HEK293 (cell line): ENCODE measurements at regions not wholly inside any gene's neighbourhood (a gene's known extent, or its start where the extent isn't known, plus 50 kb on each side); places are given as distances from the start of the nearest gene placed in this dataset.

ENCODE experiments used
- CTCF ChIA-PET: fragments of 350-600 bp; formaldehyde crosslinking; extraction: SDS; loops from one replicate; lab custom pipeline; 2021; ENCODE audit warnings: antibody characterized with exemption; lab: Yijun Ruan, JAX
- POLR2A ChIA-PET: fragments of 300-600 bp; formaldehyde crosslinking; extraction: SDS; loops from one replicate; lab custom pipeline; 2020; ENCODE audit warnings: antibody characterized with exemption, inconsistent platforms; lab: Yijun Ruan, JAX
- H3K27ac ChIP-seq: fragments of 200-500 bp; sonication (Bioruptor generic); 2 replicates; pipeline ENCODE4 v1.5.1; 2014; ENCODE audit warnings: low read depth, low read length, control low read depth, inconsistent platforms; ENCODE audit errors: extremely low read depth
- H3K36me3 ChIP-seq, 2 experiments: fragments of 200-500 bp in 1 of 2; sonication (Bioruptor generic) in 1 of 2; 1 replicate in 1 of 2; 2 replicates in 1 of 2; pipeline ENCODE4 v1.5.1; 2014 to 2017; ENCODE audit warnings: inconsistent platforms in 2 of 2, low read length in 2 of 2; ENCODE audit not compliant: control insufficient read depth in 2 of 2, insufficient read depth in 1 of 2
- H3K4me1 ChIP-seq: fragments of 200-500 bp; sonication (Bioruptor generic); 2 replicates; pipeline ENCODE4 v1.5.1; 2014; ENCODE audit warnings: mild to moderate bottlenecking, low read length, inconsistent platforms; ENCODE audit not compliant: control insufficient read depth, insufficient read depth
- H3K4me3 ChIP-seq: 2 replicates; pipeline ENCODE4 v1.5.1; 2011; ENCODE audit warnings: low read depth, mild to moderate bottlenecking, control low read depth, low read length, moderate library complexity
- H3K9me3 ChIP-seq: fragments of 200-500 bp; sonication (Bioruptor generic); 2 replicates; pipeline ENCODE4 v1.5.1; 2014; ENCODE audit warnings: low read depth, low read length, inconsistent platforms; ENCODE audit not compliant: control insufficient read depth, insufficient read depth
- GLIS2 ChIP-seq: fragments of 450-650 bp; formaldehyde crosslinking; IDR thresholded peaks from 2 replicates; pipeline ENCODE4 v1.5.1; 2016; ENCODE audit warnings: missing biosample characterization, missing genetic modification characterization
- KLF17 ChIP-seq: fragments of 450-650 bp; formaldehyde crosslinking; IDR thresholded peaks from 2 replicates; pipeline ENCODE4 v1.5.1; 2016; ENCODE audit warnings: missing biosample characterization, missing genetic modification characterization
- OVOL3 ChIP-seq: fragments of 450-650 bp; formaldehyde crosslinking; IDR thresholded peaks from 2 replicates; pipeline ENCODE4 v1.5.1; 2016; ENCODE audit warnings: missing biosample characterization, missing genetic modification characterization
- PBX3 ChIP-seq: sonication (generic); formaldehyde crosslinking; IDR thresholded peaks from 2 replicates; pipeline ENCODE4 v1.8.1; 2022; ENCODE audit warnings: mild to moderate bottlenecking, moderate library complexity, missing genetic modification reagents
- TCF7L2 ChIP-seq: IDR thresholded peaks from 2 replicates; pipeline ENCODE4 v1.6.1; 2011; ENCODE audit warnings: low read depth, mild to moderate bottlenecking, inconsistent platforms, low read length, moderate library complexity, borderline replicate concordance
- ZBTB1 ChIP-seq: fragments of 450-650 bp; formaldehyde crosslinking; IDR thresholded peaks from 2 replicates; pipeline ENCODE4 v1.5.1; 2016; ENCODE audit warnings: missing biosample characterization, missing genetic modification characterization
- ZFP3 ChIP-seq: fragments of 450-650 bp; formaldehyde crosslinking; IDR thresholded peaks from 2 replicates; pipeline ENCODE4 v1.5.1; 2016; ENCODE audit warnings: low read depth, missing biosample characterization, missing genetic modification characterization
- ZFP37 ChIP-seq: fragments of 450-650 bp; formaldehyde crosslinking; IDR thresholded peaks from 2 replicates; pipeline ENCODE4 v1.5.1; 2016; ENCODE audit warnings: missing biosample characterization, missing genetic modification characterization
- ZNF112 ChIP-seq: fragments of 450-650 bp; formaldehyde crosslinking; IDR thresholded peaks from 2 replicates; pipeline ENCODE4 v1.5.0; 2017; ENCODE audit warnings: missing biosample characterization, missing genetic modification characterization
- ZNF23 ChIP-seq: fragments of 450-650 bp; formaldehyde crosslinking; IDR thresholded peaks from 2 replicates; pipeline ENCODE4 v1.5.1; 2016; ENCODE audit warnings: missing biosample characterization, missing genetic modification characterization, borderline replicate concordance
- ZNF274 ChIP-seq, 2 experiments: fragments of 200-500 bp in 1 of 2; fragments of 450-650 bp in 1 of 2; sonication (Bioruptor generic) in 1 of 2; formaldehyde crosslinking in 1 of 2; IDR thresholded peaks; 2 replicates each; pipeline versions ENCODE4 v1.5.1 to v1.6.1; 2014 to 2016; ENCODE audit warnings: borderline replicate concordance in 1 of 2, inconsistent platforms in 1 of 2, low read length in 1 of 2, missing biosample characterization in 1 of 2, missing genetic modification characterization in 1 of 2
- ZNF280D ChIP-seq: fragments of 450-650 bp; formaldehyde crosslinking; IDR thresholded peaks from 2 replicates; pipeline ENCODE4 v1.5.1; 2016; ENCODE audit warnings: missing biosample characterization, missing genetic modification characterization
- ZNF366 ChIP-seq: fragments of 450-650 bp; formaldehyde crosslinking; conservative IDR thresholded peaks from 2 replicates; pipeline ENCODE4 v1.5.1; 2016; ENCODE audit warnings: missing biosample characterization, missing genetic modification characterization
- ZNF426 ChIP-seq: fragments of 450-650 bp; formaldehyde crosslinking; IDR thresholded peaks from 2 replicates; pipeline ENCODE4 v1.5.1; 2017; ENCODE audit warnings: missing biosample characterization, missing genetic modification characterization, mild to moderate bottlenecking, inconsistent platforms, moderate library complexity
- ZNF521 ChIP-seq: fragments of 450-650 bp; formaldehyde crosslinking; IDR thresholded peaks from 2 replicates; pipeline ENCODE4 v1.5.1; 2017; ENCODE audit warnings: missing biosample characterization, mild to moderate bottlenecking, missing genetic modification characterization
- ZNF571 ChIP-seq: fragments of 450-650 bp; formaldehyde crosslinking; IDR thresholded peaks from 2 replicates; pipeline ENCODE4 v1.5.0; 2017; ENCODE audit warnings: missing biosample characterization, missing genetic modification characterization
- ZNF585B ChIP-seq: fragments of 450-650 bp; formaldehyde crosslinking; IDR thresholded peaks from 2 replicates; pipeline ENCODE4 v1.5.1; 2016; ENCODE audit warnings: missing biosample characterization, missing genetic modification characterization
- ZNF624 ChIP-seq: fragments of 450-650 bp; formaldehyde crosslinking; IDR thresholded peaks from 2 replicates; pipeline ENCODE4 v1.5.1; 2017; ENCODE audit warnings: missing biosample characterization, missing genetic modification characterization
- ZNF76 ChIP-seq: fragments of 450-650 bp; formaldehyde crosslinking; IDR thresholded peaks from 2 replicates; pipeline ENCODE4; 2016; ENCODE audit warnings: low read depth, missing biosample characterization, missing genetic modification characterization, borderline replicate concordance
- ZSCAN30 ChIP-seq: fragments of 450-650 bp; IDR thresholded peaks from 2 replicates; pipeline ENCODE4 v1.5.1; 2018; ENCODE audit warnings: missing biosample characterization, mild to moderate bottlenecking, missing genetic modification characterization, moderate library complexity
- ZXDB ChIP-seq: fragments of 450-650 bp; formaldehyde crosslinking; IDR thresholded peaks from 2 replicates; pipeline ENCODE4 v1.5.1; 2016; ENCODE audit warnings: missing biosample characterization, missing genetic modification characterization

- TF ChIP-seq ZNF274 (IDR thresholded peaks at IDR 0.05; ENCODE audit: low read length) (no peak), ZNF274 (tag by site-specific recombination; IDR thresholded peaks at IDR 0.05; ENCODE audit: borderline replicate concordance) (no peak)
These were observed 116.7 kb upstream of the EGLN3 start (continued) for GRCh38 chr14:34067587-34067986.

- POLR2A ChIA-PET, result no interaction called here
- TF ChIP-seq ZNF426 (tag by site-specific recombination), result no peak
- TF ChIP-seq ZNF571 (tag by site-specific recombination), result no peak
- TF ChIP-seq ZNF76, result no peak
- no peak for TF ChIP-seq ZXDB
- TF ChIP-seq PBX3 (CRISPR knock-in tag), result no peak
- no peak for TF ChIP-seq ZSCAN30
- no peak for TF ChIP-seq ZNF521 (tag by site-specific recombination)
- TF ChIP-seq OVOL3, result no peak
- TF ChIP-seq ZNF366 (tag by site-specific recombination), result no peak
- no peak for TF ChIP-seq ZBTB1 (tag by site-specific recombination)
- TF ChIP-seq ZNF585B (tag by site-specific recombination), result no peak
- no peak for TF ChIP-seq ZNF112 (tag by site-specific recombination)
- no peak for TF ChIP-seq KLF17
- no peak for TF ChIP-seq ZNF624 (tag by site-specific recombination)
- no peak for TF ChIP-seq GLIS2 (tag by site-specific recombination)
- TF ChIP-seq ZFP3 (tag by site-specific recombination), result no peak
- no peak for TF ChIP-seq ZNF280D (tag by site-specific recombination)
- TF ChIP-seq ZNF23 (tag by site-specific recombination), result no peak
- no peak for TF ChIP-seq TCF7L2
- no peak for TF ChIP-seq ZFP37
These were observed 115.0 kb upstream of the EGLN3 start for GRCh38 chr14:34065690-34066391.

More at GRCh38 chr14:34065690-34066391, 115.0 kb upstream of the EGLN3 start:
- H3K27ac ChIP-seq, result no peak overlapping the region
- H3K36me3 ChIP-seq, result no peaks in the 10 kb centered on the region
- CTCF ChIA-PET, result interaction anchor here (0.8 kb wide), 1 partner anchor 216 kb away, joined by 3 read pairs; no protein-coding TSS in a partner anchor
- H3K4me1 ChIP-seq, result peaks cover 9% of the 10 kb centered on the region
- H3K9me3 ChIP-seq, result no peaks in the 10 kb centered on the region
- H3K4me3 ChIP-seq, result no peak overlapping the region
